ENCODE measurements at regions not wholly inside any gene's neighbourhood (a gene's known extent, or its start where the extent isn't known, plus 50 kb on each side); places are given as distances from the start of the nearest gene placed in this dataset.

- DNase-seq, result no peak
- no peak for ATAC-seq (ENCODE audit: low read depth)
- CTCF ChIA-PET, result no interaction called here
- no peak for TF ChIP-seq CTCF (IDR thresholded peaks at IDR 0.05)
- intact Hi-C loops (cut with micrococcal nuclease), result no loop called here
- POLR2A ChIA-PET, result no interaction called here
- Mint-ChIP-seq H3K36me3 (ENCODE audit: low read depth) (no peaks in the 10 kb centered on the region), H3K9me3 (peaks cover 3% of the 10 kb centered on the region), H3K4me1 (no peaks in the 10 kb centered on the region), H3K27ac (no peak overlapping the region), H3K4me3 (no peak overlapping the region), H3K27me3 (peaks cover 30% of the 10 kb centered on the region)
Measured at GRCh38 chr2:8254791-8255447, 426.9 kb upstream of the ID2 start.

GRCh38 chr2:8255448-8255800, 426.4 kb upstream of the ID2 start:
- ChIA-PET POLR2A (no interaction called here), CTCF (no interaction called here)
- H3K9me3 Mint-ChIP-seq, result peaks cover 1% of the 10 kb centered on the region
- H3K27me3 Mint-ChIP-seq, result peaks cover 32% of the 10 kb centered on the region
- ATAC-seq (ENCODE audit: low read depth), result no peak
- intact Hi-C loops (cut with micrococcal nuclease), result no loop called here
- no peak overlapping the region for H3K27ac Mint-ChIP-seq
- no peak for DNase-seq
- no peaks in the 10 kb centered on the region for H3K36me3 Mint-ChIP-seq (ENCODE audit: low read depth)
- no peak overlapping the region for H3K4me3 Mint-ChIP-seq
- no peak for TF ChIP-seq CTCF (IDR thresholded peaks at IDR 0.05)
- no peaks in the 10 kb centered on the region for H3K4me1 Mint-ChIP-seq

GRCh38 chr2:8256905-8257304, 425.0 kb upstream of the ID2 start:
- Mint-ChIP-seq H3K4me1 (no peaks in the 10 kb centered on the region), H3K4me3 (no peak overlapping the region), H3K9me3 (no peaks in the 10 kb centered on the region), H3K27ac (no peak overlapping the region), H3K36me3 (ENCODE audit: low read depth) (no peaks in the 10 kb centered on the region), H3K27me3 (peaks cover 30% of the 10 kb centered on the region)
- ATAC-seq (ENCODE audit: low read depth) (no peak), DNase-seq (no peak)
- TF ChIP-seq CTCF (IDR thresholded peaks at IDR 0.05), result no peak
- POLR2A ChIA-PET, result no interaction called here
- intact Hi-C loops (cut with micrococcal nuclease), result no loop called here
- CTCF ChIA-PET, result no interaction called here

- H3K4me3 Mint-ChIP-seq, result no peak overlapping the region
- CTCF ChIA-PET, result no interaction called here
- H3K9me3 Mint-ChIP-seq, result no peaks in the 10 kb centered on the region
- H3K27me3 Mint-ChIP-seq, result peaks cover 33% of the 10 kb centered on the region
- H3K27ac Mint-ChIP-seq, result no peak overlapping the region
- DNase-seq, result no peak
- H3K4me1 Mint-ChIP-seq, result no peaks in the 10 kb centered on the region
- ATAC-seq (ENCODE audit: low read depth), result no peak
- no peaks in the 10 kb centered on the region for H3K36me3 Mint-ChIP-seq (ENCODE audit: low read depth)
- intact Hi-C loops (cut with micrococcal nuclease), result no loop called here
- no peak for TF ChIP-seq CTCF (IDR thresholded peaks at IDR 0.05)
- POLR2A ChIA-PET, result no interaction called here
Measured at GRCh38 chr2:8257502-8257901, 424.4 kb upstream of the ID2 start.

- DNase-seq, result no peak
- ATAC-seq (ENCODE audit: low read depth), result no peak
- Mint-ChIP-seq H3K4me1 (no peaks in the 10 kb centered on the region), H3K27me3 (peaks cover 38% of the 10 kb centered on the region), H3K36me3 (ENCODE audit: low read depth) (no peaks in the 10 kb centered on the region), H3K4me3 (no peak overlapping the region), H3K27ac (no peak overlapping the region), H3K9me3 (no peaks in the 10 kb centered on the region)
- ChIA-PET CTCF (no interaction called here), POLR2A (interaction anchor here (0.5 kb wide), 1 partner anchor 150 kb away, joined by 5 read pairs; no protein-coding TSS in a partner anchor)
- intact Hi-C loops (cut with micrococcal nuclease), result no loop called here
- TF ChIP-seq CTCF (IDR thresholded peaks at IDR 0.05), result no peak
Measured at GRCh38 chr2:8258406-8258805, 423.4 kb upstream of the ID2 start.

Data from activated B cell treated with CpG ODN at 0.5 μM for 24 hours (primary cell).